AG08395 (cell line): ENCODE measurements at regions not wholly inside any gene's neighbourhood (a gene's known extent, or its start where the extent isn't known, plus 50 kb on each side); places are given as distances from the start of the nearest gene placed in this dataset.
"Not testable (repeated sequence)": the region's sequence is repeated elsewhere in the genome, so short reads cannot be mapped to it uniquely, and the experiment has no call there.

Experiments
- DNase-seq: peaks from one replicate; pipeline ENCODE4 v3.0.0; 2012; ENCODE audit warnings: mixed read lengths, low spot score

DNA sequence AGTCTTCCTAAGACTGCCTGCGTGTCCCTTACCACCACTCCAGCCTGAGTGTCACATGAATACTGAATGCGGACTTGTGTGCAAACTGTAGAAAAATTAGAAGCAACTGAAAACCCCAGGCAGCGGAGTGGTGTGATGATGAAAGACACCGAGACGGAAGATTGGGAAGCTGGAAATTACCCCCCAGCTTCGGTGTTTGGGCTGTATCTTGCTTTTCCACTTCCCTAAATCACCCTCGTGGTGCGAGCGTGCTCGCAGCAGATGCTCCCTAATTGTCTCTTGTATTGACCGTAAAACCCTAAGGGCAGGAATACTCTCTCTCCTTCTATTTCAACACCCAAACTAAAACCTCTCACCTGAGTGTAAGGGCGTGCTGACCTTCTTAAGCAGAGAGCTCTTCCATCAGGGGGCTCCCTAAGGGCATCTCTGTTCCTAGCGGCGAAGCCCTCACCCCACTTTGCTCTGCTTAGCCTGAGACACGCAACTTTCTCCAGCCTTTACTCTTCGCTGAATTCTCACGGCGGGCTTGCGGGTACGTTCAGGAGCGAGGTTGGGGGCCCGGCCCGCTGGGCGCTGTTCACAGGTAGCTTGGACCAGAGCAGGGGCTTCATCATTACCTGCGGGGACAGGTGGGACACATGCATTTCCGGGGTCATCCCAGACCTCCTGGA lies 62.4 kb downstream of the CRYBB2 start:
- no peak for DNase-seq

DNA sequence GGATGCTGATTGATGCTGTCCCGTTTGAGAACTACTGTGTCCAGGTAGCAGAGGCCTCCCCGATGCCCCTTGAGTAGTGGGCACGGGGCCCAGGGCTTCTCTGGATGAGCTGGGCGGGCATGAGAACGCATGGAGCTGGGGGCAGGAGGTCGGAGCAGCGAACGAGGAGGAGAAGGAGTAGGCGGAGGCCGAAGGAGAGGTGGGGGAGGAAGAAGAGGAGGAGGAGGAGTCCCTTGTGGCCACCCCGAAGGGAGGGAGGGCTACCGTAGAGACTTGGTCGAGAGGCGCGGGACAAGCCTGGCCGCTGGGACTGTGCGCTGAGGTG lies 62.9 kb downstream of the CRYBB2 start:
- no peak for DNase-seq

DNA sequence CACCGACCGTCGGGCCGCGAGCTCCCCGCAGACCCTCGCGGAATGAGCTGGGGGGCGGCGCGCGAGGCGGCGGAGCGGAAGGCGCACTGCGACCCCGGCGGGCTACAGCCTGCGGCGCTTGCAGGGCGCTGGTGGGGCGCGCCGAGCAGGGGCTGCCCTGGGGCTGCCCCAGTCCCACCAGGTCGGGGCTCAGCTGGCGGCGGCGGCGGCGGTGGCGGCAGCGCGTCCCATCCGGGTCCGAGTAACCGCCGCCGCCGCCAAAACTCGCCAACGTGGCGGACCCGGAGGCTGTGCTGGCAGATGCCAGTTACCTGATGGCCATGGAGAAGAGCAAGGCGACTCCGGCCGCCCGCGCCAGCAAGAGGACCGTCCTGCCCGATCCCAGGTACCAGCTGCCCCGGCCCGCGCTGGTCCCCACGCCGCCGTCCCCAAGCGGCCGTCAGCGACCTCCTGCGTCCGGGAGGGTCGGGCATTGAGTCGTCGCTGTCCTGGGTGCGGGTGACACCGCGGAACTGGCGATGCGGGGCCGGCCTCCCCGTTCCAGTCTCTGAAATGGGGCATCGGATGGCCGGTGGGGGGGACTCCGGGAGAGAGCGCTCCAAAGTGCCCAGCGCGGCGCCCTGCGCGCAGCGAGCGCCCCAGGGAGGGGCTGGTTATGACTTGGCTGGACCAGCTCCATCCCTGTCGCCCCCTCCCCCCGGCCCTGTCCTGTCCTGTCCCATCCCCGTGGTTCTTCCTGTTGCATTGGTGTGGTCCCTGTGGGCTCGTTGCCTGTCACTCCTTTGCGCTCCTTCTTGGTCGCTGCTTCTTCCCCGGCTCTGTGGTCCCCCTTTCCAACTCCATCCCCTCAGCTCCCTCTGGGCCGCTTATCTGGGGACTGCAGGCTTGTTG lies 63.5 kb downstream of the CRYBB2 start:
- DNase-seq = no peak

DNA sequence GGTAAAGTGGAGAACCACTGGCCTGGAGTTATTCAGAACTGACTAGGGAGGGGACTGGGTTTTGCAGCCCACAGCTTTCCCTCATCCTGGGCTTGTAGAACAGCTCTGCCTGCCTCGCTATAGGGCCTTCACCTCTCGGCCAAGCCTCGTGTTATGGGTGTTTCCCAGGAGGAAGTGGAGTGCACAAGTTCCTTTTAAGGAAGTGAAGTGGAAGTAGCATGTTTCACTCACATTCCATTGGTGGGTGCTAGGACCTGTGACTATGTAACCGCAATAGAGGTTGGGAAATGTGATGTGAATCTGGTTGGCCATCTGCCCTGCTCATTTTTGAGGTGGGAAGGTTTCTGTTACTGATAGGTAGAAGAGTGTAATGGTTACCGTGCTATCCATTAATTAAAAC lies 69.0 kb downstream of the CRYBB2 start:
- DNase-seq = not testable (repeated sequence)

DNA sequence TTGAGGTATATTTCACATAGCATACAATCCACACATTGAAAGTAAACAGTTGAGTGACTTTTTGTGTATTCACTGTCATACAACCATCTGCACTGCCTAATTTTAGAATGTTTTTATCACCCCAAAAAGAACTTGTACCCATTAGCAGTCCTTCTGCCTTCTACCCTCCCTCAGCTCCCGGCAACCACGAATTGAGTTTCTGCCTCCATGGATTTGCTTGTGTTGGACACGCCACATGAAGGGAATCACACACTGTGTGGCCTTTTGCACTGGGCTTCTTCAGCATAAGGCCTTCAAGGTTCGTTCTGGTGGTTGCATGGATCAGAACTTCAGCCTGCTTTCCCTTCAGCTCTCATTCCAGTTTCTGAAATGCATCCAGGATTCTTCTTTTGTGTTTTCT lies 82.5 kb downstream of the CRYBB2 start:
- DNase-seq = not testable (repeated sequence)

DNA sequence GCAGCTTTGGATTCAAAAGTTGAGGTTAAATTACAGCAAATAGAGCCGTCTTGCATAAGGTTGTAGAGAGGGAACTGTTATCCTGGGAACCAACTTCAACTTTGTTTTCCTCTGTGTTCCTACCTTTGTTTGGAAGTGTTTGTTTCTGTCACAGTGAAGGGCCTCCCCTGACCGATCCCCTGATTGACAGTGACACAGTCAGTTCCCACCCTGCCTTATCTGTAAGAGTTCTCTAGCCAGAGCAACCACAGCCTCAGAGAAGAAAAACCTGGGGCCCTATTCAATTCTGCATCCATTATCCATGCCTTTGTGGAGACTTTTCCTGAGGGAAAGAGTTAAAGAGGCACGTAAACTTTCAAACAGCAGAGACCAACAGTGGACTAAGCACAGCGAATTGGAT lies 90.1 kb downstream of the CRYBB2 start:
- DNase-seq = not testable (repeated sequence)

DNA sequence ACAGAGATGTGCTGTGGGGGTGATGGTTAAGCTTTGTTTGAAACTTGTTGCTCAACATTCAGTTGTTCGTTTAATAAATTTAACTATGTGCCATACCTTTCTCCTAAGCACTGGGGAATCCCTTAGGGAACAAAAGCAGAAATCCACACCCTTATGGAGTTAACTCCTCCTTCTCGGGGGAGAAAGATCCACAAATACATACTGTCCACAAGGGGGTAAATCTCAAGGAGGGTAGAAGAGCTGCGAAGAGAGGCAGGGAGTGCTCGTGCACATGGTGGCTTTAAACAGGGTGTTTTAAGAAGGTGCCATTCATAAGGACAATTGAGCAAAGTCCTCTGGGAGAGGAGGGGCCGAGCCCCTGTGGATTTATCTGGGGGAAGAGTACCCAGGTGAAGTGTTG lies 92.5 kb downstream of the CRYBB2 start:
- not testable (repeated sequence) for DNase-seq

DNA sequence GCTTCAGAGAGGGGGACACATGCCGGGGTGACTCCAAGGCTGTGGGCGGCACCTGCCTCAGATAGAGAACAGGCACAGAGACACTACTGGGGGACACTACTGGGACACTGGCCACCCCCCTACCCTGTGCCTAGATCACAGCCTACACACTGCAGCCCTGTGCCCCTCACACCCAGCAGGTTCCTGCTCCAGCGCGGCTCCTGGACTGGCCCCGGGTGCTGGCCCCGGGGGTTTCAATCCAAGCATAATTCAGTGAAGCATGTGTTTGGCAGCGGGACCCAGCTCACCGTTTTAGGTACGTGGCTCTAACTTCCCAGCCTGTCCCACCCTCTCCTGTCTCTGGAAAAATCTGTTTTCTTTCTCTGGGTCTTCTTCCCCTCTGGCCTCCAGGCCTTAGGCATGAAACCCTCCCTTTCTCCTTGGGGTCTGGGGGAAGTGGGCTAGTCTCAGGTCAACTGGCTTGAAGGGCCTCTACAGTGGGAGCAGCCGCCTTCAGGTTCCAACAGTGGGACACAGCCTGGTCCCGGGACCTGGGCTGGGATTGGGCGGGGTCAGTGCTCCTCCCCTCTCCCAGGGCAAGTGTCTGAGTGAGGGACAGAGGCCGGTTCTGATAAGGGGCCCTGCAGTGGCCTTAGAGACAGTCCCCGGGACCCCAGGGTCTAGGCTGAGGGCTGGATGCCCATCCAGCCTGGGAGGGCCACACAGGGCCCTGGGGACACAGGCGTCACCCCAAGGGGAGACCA lies 98.8 kb downstream of the CRYBB2 start:
- no peak for DNase-seq

DNA sequence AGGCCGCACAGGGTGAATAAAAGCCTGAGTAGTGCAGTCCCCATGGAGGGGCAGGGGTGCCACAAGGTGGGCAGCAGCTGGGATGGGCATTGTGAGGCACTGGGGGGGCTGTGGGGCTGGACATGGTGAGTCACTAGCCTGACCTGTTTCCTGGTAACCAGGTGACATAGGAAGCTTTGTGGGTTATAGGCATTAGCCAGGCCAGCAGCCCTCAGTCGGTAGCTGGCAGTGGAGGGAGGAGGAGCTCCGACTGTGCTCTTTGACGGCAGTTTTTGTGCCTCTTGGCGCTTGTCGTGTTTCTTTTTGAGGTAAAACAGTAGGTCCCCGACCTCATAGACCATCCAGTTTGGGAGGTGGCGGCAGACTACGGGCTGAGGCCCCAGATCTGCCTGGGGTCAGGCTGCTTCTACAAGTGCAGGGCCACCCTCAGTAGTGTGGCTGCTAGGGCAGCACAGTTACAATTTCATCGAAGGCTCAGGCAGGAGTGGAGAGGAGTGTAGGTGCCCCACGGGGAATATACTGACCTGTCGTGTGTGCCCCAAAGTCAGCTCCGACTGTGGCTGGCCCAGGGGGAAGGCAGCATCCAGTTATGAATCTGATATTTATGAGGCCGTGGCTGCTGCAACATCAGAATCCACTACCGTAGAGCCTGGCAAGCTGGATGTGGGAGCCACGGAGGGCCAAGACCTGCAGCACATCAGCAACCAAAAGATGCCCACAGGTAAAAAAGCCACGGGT lies 107.7 kb downstream of the CRYBB2 start:
- no peak for DNase-seq

DNA sequence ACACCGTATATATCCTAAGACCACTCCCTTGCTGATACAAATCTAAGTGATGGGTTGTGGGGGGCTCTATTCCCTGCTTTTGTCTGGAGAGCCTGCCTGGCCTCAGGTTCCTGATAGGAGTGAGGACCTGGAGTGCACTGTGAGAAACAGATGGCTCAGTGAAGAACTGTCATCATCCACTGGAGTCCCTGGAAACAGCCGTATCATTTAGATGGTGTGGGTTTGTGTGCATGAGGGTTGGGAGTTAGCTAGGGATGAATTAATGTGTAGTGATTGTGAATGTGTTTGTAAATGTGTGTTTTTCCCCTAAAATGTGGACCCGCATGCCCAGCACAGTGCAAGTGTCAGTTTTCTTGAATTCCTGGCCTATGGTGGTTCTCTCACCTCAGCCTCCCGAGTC lies 111.6 kb downstream of the CRYBB2 start:
- no peak for DNase-seq

DNA sequence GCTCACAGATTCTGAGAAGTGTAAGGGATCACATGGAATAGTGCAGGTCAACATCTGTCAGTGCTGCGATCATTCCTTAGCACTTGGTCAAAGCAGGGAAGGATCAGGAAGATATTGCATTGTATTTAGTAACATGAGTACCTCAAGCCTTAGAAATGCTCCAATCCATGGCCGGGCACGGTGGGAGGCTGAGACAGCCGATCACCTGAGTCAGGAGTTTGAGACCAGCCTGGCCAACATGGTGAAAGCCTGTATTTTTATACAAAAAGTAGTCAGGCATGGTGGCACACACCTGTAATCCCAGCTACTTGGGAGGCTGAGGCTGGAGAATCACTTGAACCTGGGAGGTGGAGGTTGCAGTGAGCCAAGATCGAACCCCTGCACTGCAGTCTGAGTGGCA lies 112.5 kb downstream of the CRYBB2 start:
- not testable (repeated sequence) for DNase-seq

DNA sequence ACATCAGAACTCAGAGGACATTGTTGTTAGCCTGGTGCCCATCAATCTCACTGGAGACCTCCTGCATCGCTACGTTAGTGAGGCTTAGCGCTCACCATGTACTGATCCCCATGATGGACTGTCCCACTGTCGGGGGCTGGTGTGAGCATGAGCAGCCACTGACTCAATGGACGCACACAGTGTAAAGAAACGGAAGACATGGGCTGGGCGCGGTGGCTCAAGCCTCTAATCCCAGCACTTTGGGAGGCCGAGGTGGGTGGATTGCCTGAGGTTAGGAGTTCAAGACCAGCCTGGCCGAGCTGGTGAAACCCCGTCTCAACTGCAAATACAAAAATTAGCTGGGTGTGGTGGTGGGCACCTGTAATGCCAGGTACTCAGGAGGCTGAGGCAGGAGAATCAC lies 112.9 kb downstream of the CRYBB2 start:
- DNase-seq = no peak

DNA sequence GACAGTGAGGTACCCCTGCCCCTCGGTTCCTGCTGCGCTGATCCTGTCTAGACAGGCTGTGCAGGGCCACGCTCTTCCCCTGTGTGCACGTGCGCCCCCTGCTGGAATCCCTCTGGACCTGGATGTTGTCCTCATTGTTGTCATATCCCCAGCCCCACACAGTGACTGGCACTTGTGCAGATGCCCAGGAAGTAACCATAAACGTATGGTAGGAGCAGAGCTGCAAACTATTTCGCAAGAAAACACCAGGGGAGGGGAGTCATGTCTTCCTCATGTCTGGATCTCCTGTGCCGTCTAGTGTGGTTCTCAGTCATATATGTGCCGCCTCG lies 114.7 kb downstream of the CRYBB2 start:
- DNase-seq = no peak

DNA sequence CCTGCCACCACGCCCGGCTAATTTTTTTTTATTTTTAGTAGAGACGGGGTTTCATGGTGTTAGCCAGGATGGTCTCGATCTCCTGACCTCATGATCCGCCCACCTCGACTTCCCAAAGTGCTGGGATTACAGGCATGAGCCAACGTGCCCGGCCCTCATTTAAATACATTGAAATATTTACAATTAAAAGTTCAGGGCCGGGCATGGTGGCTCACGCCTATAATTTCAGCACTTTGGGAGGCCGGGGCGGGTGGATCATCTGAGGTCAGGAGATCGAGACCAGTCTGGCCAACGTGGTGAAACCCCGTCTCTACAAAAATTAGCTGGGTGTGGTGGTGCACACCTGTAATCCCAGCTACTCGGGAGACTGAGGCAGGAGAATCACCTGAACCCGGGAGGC lies 115.2 kb downstream of the CRYBB2 start:
- not testable (repeated sequence) for DNase-seq

DNA sequence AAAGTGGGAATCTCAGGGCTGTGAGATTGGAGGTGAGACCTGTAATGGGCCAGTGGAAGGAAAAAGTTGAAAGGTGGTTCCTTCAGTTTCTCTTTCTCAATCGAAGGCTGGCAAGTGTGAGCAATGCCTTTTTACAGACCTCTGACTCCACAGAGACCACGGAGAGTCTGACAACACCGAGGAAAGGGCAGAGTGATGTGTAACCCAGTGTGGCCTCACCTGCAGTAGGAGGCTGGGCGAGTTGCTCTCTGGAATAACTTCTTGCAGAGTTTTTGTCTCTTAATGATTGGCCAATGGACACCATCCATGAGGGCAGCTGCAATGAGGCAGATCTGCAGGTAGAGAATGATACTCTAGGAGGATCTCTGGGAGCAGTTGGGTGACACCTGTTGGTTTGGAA lies 115.8 kb downstream of the CRYBB2 start:
- not testable (repeated sequence) for DNase-seq

DNA sequence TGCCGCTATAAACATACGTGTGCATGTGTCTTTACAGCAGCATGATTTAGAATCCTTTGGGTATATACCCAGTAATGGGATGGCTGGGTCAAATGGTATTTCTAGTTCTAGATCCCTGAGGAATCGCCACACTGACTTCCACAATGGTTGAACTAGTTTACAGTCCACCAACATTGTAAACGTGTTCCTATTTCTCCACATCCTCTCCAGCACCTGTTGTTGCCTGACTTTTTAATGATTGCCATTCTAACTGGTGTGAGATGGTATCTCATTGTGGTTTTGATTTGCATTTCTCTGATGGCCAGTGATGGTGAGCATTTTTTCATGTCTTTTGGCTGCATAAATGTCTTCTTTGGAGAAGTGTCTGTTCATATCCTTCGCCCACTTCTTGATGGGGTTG lies 121.1 kb downstream of the CRYBB2 start:
- DNase-seq = not testable (repeated sequence)

DNA sequence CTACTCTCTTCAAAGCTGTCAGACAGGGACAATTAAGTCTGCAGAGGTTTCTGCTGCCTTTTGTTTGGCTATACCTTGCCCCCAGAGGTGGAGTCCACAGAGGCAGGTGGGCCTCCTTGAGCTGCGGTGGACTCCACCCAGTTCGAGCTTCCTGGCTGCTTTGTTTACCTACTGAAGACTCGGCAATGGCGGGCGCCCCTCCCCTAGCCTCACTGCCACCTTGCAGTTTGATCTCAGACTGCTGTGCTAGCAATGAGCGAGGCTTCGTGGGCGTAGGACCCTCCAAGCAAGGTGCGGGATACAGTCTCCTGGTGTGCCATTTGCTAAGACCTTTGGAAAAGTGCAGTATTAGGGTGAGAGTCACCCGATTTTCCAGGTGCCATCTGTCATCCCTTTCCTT lies 124.9 kb downstream of the CRYBB2 start:
- DNase-seq = not testable (repeated sequence)

DNA sequence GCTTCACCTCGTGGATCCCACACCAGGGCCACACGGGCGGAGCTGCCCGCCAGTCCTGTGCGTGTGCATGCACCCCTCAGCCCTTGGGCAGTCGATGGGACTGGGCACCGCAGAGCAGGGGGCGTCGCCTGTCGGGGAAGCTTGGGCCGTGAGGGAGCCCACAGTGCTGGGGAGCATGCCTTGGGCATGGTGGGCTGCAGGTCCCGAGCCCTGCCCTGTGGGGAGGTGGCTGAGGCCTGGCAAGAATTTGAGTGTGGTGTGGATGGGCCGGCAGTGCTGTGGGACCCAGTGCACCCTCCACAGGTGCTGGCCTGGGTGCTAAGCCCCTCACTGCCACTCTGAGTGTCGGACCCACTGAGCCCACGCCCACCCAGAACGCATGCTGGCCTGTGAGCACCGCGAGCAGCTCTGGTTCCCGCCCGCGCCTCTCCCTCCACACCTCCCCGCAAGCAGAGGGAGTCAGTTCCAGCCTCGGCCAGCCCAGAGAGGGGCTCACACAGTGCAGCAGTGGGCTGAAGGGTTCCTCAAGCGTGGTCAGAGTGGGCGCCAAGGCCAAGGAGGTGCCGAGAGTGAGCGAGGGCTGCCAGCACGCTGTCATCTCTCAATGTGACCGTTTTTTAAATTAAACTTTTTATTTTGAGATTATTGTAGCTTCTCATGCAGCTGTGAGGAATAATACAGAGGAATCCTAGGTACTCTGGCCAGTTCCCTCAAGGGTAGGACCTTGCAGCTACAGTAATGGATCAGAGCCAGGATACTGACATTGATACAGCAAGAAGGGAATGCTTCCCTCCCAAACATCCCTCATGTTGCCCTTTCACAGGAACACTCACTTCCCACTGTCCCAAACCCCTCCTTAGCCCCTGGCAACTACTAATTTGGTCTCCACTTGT lies 127.7 kb downstream of the CRYBB2 start:
- DNase-seq = no peak

DNA sequence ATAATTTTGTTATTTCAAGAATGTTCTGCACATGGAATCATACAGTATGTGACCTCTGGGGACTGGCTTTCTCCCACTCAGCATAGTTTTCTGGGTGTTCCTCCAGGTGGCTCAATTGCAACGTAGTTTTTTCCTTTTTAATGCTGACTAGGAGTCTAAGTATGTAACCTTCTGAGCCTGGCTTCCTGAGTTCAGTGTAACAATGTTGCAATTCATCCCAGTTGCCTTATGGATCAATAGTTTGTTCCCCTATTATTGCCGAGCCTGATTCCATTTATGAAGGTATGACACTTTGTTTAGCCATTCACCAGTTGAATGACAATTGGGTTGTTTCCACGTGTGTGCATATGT lies 128.3 kb downstream of the CRYBB2 start:
- DNase-seq = no peak

DNA sequence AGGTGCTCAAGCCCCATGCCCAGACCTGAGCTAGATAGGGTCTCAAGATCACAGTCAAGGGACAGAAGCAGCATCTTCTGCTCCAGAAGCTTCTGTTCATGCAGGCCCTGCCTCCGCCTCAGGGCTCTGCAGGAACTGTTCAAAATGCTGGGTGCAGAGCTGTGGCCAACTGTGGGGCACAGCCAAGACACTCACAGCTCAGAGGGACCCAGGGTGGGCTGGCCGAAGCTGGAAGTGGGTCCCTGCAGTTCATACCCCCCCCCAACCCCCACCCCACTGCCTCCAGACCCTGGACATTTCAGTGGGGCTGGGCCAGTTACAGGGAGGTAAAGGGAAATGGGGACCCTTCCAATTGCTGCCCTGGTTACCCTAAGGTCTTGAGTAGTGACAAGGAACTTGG lies 129.0 kb downstream of the CRYBB2 start:
- DNase-seq = no peak

DNA sequence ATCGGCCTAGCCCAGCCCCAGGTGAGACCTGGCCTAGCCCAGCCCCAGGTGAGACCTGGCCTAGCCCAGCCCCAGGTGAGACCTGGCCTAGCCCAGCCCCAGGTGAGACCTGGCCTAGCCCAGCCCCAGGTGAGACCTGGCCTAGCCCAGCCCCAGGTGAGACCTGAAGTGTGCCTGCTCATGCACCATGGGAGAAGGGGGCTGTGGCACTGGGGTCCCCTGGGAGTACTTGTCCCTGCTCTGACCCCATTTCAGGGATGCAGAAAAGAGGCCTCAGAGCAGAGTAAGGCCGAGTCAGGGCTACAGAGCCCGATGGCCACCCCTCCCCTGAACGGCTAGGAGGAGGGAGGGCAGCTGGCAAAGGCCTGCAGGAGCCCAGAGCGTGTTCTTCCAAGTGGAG lies 129.6 kb downstream of the CRYBB2 start:
- not testable (repeated sequence) for DNase-seq
